ENCODE measurements at regions not wholly inside any gene's neighbourhood (a gene's known extent, or its start where the extent isn't known, plus 50 kb on each side); places are given as distances from the start of the nearest gene placed in this dataset.
A peak's percentile ranks its signal among the peaks of the same experiment; 100 is the strongest.
"Not testable (repeated sequence)": the region's sequence is repeated elsewhere in the genome, so short reads cannot be mapped to it uniquely, and the experiment has no call there.

GRCh38 chr21:28639737-28640136 is 352.9 kb downstream of the LTN1 start:
- DNase-seq = no peak

GRCh38 chr21:28636752-28637691 is 355.7 kb downstream of the LTN1 start:
- DNase-seq = no peak

GRCh38 chr21:28635541-28635940 is 357.1 kb downstream of the LTN1 start:
- DNase-seq = no peak

GRCh38 chr21:28633839-28634555 is 358.7 kb downstream of the LTN1 start:
- DNase-seq = no peak

- peak; percentile 1 for DNase-seq
Measured at GRCh38 chr21:28632755-28633408, 359.8 kb downstream of the LTN1 start.

- no peak for DNase-seq
Measured at GRCh38 chr21:28627691-28628090, 365.0 kb downstream of the LTN1 start.

GRCh38 chr21:28627261-28627660 is 365.4 kb downstream of the LTN1 start:
- no peak for DNase-seq

GRCh38 chr21:28624626-28625025 is 368.1 kb downstream of the LTN1 start:
- peak; percentile 52 for DNase-seq

GRCh38 chr21:28617300-28617699 is 375.4 kb downstream of the LTN1 start:
- no peak for DNase-seq

- no peak for DNase-seq
Measured at GRCh38 chr21:28615276-28615675, 377.4 kb downstream of the LTN1 start.

- no peak for DNase-seq
Measured at GRCh38 chr21:28614791-28615190, 377.9 kb downstream of the LTN1 start.

GRCh38 chr21:28608646-28609045 is 384.0 kb downstream of the LTN1 start:
- DNase-seq = no peak

- no peak for DNase-seq
Measured at GRCh38 chr21:28607545-28607944, 385.1 kb downstream of the LTN1 start.

GRCh38 chr21:28604946-28605537 is 387.6 kb downstream of the LTN1 start:
- no peak for DNase-seq

- DNase-seq = no peak
Measured at GRCh38 chr21:28602546-28602945, 390.1 kb downstream of the LTN1 start.

GRCh38 chr21:28598214-28598613 is 394.5 kb downstream of the LTN1 start:
- DNase-seq = no peak

- DNase-seq = no peak
Measured at GRCh38 chr21:28592205-28592865, 400.3 kb downstream of the LTN1 start.

- DNase-seq = no peak
Measured at GRCh38 chr21:28590676-28591075, 402.0 kb downstream of the LTN1 start.

GRCh38 chr21:28590026-28590425 is 402.7 kb downstream of the LTN1 start:
- DNase-seq = no peak

GRCh38 chr21:28588997-28589396 is 403.7 kb downstream of the LTN1 start:
- DNase-seq = no peak

GRCh38 chr21:28587748-28588147 is 404.9 kb downstream of the LTN1 start:
- peak; percentile 46 for DNase-seq

GRCh38 chr21:28581976-28582375 is 410.7 kb downstream of the LTN1 start:
- no peak for DNase-seq

GRCh38 chr21:28581311-28581731 is 411.4 kb downstream of the LTN1 start:
- not testable (repeated sequence) for DNase-seq
